NCI-H345 treated with DMSO at 0.1 percent for 48 hours (cell line): ENCODE measurements at regions not wholly inside any gene's neighbourhood (a gene's known extent, or its start where the extent isn't known, plus 50 kb on each side); places are given as distances from the start of the nearest gene placed in this dataset.
"Not testable (repeated sequence)": the region's sequence is repeated elsewhere in the genome, so short reads cannot be mapped to it uniquely, and the experiment has no call there.

Experiments used
- DNase-seq: peaks from one replicate; lab custom pipeline; 2025; ENCODE audit not compliant: unreplicated experiment; lab: John Stamatoyannopoulos, UW

DNA sequence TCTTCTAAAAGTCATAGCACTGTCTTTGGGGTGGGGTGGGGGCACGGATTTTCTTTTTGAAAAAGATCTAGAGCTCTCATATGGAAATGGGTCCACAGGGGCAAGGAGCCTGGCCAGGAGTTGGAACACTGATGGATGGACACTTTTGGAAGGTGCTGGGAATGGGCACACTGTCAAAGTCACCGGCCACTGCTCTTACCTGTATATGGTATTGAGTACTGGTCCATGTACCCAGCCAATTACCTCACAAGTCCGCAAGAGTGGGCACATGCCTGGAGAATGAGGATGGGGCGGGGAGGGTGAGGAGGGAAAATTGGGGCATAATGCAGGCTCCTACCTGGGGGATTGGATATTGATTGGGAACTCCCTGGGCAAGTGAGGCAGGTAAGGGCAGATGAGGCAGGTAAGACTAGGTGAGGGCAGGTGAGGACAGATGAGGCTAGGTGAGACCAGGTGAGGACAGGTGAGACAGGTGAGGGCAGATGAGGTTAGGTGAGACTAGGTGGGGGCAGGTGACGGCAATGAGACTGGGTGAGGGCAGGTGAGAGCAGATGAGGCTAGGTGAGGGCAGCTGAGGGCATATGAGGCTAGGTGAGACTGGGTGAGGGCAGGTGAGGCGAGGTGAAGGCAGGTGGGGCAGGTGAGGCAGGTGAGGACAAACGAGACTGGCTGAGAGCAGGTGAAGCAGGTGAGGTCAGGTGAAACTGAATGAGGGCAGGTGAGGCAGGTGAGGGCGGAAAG, 167.9 kb downstream of the NRN1 start:
- no peak for DNase-seq

DNA sequence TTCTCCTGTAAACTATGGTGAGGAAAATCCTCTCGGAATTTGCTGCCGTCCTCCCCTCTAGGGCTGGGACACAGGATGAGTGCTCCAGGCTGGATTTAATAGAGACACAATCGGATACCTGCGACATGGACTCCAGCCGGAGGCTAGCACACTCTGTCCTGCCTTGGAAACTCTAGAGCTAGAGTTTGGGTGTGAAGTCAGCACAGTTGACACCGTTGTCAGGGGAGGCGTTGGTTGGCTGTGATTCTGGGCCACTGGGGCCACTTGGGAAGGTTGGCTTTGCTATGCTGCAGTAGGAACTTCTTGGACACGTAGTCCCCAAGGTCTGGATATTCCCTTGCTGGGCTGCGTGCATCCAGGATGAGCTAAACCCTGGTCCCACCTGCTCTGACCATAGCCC, 169.4 kb downstream of the NRN1 start:
- DNase-seq, result no peak

DNA sequence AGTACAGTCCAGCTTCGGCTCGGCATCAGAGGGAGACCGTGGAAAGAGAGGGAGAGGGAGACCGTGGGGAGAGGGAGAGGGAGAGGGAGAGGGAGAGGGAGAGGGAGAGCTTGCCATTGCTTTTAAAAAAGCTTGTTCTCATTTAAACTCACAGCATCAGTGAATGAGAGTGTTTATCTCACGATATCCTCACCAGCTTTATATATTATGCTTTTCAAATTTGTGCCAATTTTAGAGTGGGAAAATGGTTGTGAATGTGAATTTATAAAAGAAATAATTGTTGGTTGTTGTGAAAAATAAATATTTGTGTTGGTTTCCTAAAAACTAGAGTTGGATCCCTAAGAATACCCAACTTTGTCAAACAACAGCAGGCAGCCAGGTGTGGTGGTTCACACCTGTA, 170.1 kb downstream of the NRN1 start:
- DNase-seq, result not testable (repeated sequence)

DNA sequence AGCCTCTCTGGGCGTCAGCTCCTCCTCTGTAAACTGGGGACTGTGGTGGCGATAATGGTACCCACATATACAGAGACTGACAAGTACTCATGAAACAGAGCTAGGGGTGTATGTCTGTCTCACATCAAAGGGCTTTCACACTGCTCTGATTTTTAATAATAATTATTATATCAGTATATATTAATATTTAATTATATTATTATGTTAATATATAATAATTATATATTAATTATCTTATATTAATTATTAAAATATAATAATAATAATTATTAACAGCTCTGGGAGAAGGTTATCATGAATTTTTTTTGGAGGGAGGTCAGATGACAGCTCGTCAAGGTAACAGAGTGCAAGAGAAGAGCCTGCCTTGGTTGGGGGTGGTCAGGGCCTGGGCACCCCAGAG, 173.6 kb downstream of the NRN1 start:
- DNase-seq, result no peak

DNA sequence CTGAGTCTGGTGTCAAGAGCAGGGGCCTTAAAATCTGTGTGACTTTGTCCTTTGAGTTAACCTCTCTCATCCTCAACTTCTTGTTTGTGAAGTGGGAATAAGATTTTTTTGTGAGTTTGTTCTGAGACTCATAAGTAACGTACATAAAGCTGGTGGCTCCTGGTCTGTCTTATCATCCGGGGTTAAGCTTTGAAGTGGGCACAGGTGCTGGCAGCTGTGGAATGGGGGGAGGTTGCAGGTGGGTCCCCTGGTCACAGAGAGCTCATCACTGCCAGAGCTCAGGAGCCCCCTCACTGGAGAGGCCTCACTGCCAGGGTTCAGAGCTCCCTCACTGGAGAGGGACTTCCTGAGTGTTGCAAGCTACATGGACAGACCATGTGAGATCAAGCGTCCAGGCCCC, 174.1 kb downstream of the NRN1 start:
- no peak for DNase-seq

DNA sequence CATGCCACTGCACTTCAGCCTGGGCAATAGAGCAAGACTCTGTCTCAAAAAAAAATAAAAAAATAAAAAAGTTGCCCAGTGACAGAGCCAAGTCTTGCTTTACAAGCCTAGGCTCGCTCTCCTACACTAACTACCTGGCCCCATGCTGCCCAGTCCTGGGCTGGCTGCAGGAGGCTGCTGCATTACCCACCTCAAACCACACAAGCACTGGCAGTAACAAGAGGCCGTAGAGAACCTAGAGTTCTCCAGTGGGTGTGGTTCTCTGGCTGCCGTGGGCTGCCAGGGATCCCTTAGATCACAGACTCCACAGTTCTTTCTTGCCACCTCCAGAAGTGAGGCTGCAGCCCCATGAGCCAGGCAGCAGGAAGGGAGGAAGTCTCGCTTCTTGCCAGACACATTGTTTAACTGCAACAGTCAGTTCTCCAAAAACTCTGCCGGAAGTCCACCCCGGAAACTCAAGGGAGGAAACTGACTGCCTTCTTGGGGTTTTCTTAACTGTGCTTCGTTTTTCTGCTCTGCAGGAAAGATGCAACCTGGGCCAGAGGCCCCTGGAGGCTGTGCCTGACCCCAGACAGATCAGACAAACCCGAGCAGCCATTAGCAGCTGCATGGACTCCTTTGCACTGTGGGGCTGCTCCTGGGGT, 175.4 kb downstream of the NRN1 start:
- DNase-seq, result not testable (repeated sequence)

DNA sequence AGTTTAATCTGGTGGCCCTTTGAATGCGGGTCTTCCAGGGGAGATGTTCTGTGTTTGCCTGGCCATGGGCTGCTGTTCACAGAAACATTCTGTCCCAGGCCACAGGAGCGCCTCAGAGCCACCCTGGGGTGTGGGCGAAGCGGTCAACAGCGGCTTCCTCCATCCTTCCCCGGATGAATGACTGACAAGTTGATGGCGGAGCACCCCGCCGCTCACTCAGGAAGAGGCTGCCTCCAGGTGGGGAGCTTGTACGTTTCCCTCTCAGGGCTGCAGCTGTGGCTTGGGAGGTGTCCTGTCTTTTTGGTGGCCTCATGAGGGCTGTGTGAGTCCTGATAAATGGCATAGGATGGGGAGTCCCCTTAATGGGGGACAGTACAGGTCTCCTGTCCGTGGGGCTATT, 178.4 kb downstream of the NRN1 start:
- no peak for DNase-seq

DNA sequence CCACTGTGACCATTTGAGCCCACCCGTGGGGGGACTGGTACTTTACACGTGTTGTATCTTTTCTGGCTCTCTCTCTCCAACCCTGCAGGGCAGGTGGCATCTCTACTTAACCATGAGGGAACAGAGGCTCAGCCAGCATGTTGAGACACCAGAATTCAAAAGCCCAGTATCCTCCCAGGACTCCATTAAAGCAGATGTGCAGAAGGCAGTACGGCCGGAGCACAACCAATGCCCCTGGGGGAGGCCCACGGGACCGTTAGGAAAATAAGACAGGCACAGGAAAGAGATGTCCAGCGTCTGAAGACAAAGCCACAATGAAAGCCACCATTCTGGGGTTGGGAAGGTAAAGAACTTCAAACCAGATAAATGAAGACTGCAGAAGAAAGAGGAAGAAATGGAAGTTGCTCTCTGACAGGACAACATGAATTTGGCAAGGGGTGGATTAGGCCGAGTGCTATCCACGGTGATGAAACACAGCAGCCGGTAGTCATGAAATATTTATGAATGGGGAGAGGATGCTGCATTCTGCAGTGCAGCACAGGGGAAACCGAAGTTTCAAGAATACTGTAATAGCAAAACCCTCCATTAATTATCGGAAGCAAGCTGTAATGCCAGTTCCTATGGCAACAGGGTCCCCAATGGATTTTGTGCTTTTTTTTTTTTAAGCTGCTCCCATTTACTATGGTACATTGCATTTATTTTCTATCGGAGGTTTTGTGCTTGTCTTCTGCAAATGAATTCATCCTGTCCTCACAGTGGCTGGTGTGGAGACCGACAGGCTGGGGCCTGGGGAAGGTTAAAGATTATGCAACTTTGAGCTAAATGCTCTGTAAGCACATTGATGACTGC, 179.4 kb downstream of the NRN1 start:
- DNase-seq, result no peak

DNA sequence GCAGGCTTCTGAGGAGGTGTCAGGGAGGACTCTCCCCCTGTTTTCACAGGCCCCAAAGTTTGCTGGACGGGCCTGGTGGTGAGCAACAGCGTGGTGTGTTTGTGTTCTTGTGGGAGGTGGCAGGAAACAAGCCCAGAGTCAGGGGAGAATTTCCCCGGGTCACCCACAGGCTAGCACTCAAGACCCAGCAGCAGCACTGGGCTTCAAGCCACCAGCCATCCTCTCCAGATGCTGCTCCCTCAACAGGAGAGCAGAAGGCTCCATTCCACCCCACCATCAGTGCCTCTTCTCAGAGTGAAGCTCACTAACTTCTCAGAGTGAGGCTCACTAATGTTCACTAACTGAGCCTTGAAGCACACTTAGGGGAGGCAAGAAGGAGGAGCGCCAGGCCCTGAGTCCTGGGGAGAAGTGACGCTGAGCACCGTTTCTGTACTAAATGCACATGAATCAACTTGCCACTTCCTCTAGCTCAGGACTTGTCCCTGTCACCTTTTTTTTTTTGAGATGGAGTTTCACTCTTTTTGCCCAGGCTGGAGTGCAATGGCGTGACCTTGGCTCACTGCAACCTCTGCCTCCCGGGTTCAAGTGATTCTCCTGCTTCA, 182.2 kb downstream of the NRN1 start:
- DNase-seq, result not testable (repeated sequence)
